ENCODE measurements at regions not wholly inside any gene's neighbourhood (a gene's known extent, or its start where the extent isn't known, plus 50 kb on each side); places are given as distances from the start of the nearest gene placed in this dataset.
"Not testable (repeated sequence)": the region's sequence is repeated elsewhere in the genome, so short reads cannot be mapped to it uniquely, and the experiment has no call there.

DNA sequence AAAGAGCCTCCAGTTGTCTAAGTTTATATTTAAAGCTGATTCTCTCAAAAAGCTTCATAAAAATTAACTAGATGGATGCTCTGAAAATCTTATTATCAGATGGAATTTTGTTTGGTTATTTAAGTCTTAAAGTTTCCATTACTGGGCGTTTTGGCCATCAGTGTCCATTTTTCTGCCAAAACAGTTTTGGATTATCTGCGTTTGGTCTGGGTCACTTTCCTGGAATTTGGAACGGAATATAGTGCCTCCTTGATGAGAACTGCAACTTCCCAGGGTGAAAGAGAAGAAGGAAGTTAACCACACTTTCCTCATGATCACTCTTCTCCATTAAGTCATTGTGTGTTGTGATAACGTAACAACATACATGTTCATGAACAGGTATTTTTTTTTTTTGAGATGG lies 764.9 kb upstream of the AUTS2 start:
- H3K27ac Mint-ChIP-seq (ENCODE audit: unreplicated experiment) = no peak overlapping the region
- no peak overlapping the region for H3K4me3 Mint-ChIP-seq (ENCODE audit: unreplicated experiment)
- H3K27me3 Mint-ChIP-seq (ENCODE audit: unreplicated experiment) = peaks cover 5% of the 10 kb centered on the region
- peaks cover 20% of the 10 kb centered on the region for H3K36me3 Mint-ChIP-seq (ENCODE audit: low read depth, unreplicated experiment)
- no peaks in the 10 kb centered on the region for H3K4me1 Mint-ChIP-seq (ENCODE audit: unreplicated experiment)
- H3K9me3 Mint-ChIP-seq (ENCODE audit: unreplicated experiment) = peaks cover 49% of the 10 kb centered on the region
- no peak for DNase-seq (ENCODE audit: low spot score)
- TF ChIP-seq, protein P1, sequence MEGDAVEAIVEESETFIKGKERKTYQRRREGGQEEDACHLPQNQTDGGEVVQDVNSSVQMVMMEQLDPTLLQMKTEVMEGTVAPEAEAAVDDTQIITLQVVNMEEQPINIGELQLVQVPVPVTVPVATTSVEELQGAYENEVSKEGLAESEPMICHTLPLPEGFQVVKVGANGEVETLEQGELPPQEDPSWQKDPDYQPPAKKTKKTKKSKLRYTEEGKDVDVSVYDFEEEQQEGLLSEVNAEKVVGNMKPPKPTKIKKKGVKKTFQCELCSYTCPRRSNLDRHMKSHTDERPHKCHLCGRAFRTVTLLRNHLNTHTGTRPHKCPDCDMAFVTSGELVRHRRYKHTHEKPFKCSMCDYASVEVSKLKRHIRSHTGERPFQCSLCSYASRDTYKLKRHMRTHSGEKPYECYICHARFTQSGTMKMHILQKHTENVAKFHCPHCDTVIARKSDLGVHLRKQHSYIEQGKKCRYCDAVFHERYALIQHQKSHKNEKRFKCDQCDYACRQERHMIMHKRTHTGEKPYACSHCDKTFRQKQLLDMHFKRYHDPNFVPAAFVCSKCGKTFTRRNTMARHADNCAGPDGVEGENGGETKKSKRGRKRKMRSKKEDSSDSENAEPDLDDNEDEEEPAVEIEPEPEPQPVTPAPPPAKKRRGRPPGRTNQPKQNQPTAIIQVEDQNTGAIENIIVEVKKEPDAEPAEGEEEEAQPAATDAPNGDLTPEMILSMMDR (IDR thresholded peaks at IDR 0.05; ENCODE audit: unreplicated experiment) = no peak

DNA sequence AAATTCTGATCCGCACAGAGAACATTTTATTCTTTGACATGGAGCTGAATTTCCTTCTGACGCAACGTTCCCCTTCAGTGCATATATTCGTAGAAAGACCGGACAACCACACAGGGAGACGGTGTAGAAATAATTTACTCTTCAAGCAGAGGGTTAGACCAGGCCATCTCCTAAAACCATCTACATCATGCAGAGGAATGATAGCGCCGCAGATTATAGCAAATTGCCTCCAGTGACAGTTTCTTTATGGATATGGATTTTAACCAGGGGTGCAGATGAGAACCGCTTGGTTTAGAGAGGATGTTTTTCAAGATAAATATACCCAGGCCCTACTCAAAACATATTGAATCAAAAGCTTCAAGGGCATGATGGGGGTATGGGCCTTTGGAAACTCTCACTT lies 759.3 kb upstream of the AUTS2 start:
- TF ChIP-seq, protein P1 (IDR thresholded peaks at IDR 0.05; ENCODE audit: unreplicated experiment) = no peak

DNA sequence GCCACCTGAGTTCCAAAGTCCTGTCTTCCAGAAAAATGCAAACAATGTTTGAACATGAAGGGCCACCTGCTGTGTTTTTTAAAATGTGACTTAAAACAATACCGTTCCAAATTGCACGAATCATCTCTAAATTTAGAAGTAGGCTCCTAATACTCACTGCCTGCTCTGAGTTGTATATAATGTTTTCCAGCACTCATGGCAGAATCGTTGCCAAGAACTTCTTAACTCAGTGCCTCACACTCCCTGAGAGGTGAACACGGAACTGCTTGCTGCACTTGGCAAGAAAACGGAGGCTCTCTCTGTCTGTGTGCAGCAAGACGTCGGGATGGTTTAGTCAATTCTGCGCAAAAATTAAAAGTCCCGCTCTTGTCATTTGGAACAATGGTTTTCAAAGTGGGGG lies 757.3 kb upstream of the AUTS2 start:
- Mint-ChIP-seq H3K27me3 (ENCODE audit: unreplicated experiment) (peaks cover 11% of the 10 kb centered on the region), H3K27ac (ENCODE audit: unreplicated experiment) (no peak overlapping the region), H3K4me1 (ENCODE audit: unreplicated experiment) (no peaks in the 10 kb centered on the region), H3K4me3 (ENCODE audit: unreplicated experiment) (no peak overlapping the region), H3K9me3 (ENCODE audit: unreplicated experiment) (peaks cover 39% of the 10 kb centered on the region), H3K36me3 (ENCODE audit: low read depth, unreplicated experiment) (peaks cover 20% of the 10 kb centered on the region)
- no peak for DNase-seq (ENCODE audit: low spot score)
- TF ChIP-seq, protein P1 (IDR thresholded peaks at IDR 0.05; ENCODE audit: unreplicated experiment) = no peak

More for the DNA sequence above, 759.3 kb upstream of the AUTS2 start:
- Mint-ChIP-seq H3K36me3 (ENCODE audit: low read depth, unreplicated experiment) (peaks cover 11% of the 10 kb centered on the region), H3K9me3 (ENCODE audit: unreplicated experiment) (peaks cover 43% of the 10 kb centered on the region), H3K27ac (ENCODE audit: unreplicated experiment) (no peak overlapping the region), H3K27me3 (ENCODE audit: unreplicated experiment) (peaks cover 8% of the 10 kb centered on the region), H3K4me3 (ENCODE audit: unreplicated experiment) (no peak overlapping the region), H3K4me1 (ENCODE audit: unreplicated experiment) (no peaks in the 10 kb centered on the region)
- DNase-seq (ENCODE audit: low spot score) = no peak

DNA sequence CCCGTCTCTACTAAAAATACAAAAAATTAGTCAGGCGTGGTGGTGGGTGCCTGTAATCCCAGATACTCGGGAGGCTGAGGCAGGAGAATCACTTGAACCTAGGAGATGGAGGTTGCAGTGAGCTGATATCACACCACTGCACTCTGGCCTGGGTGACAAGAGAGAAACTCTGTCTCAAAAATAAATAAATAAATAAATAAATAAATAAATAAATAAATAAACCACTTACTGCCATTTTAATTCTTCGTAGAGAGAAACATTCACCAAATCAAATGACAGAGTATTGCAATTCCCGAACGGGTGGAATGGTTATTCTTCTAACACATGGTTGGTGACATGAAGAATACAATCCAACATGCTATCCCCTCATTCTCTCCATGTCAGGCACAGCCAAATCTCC lies 754.3 kb upstream of the AUTS2 start:
- H3K4me1 Mint-ChIP-seq (ENCODE audit: unreplicated experiment); DNase-seq (ENCODE audit: low spot score); H3K36me3 Mint-ChIP-seq (ENCODE audit: low read depth, unreplicated experiment); H3K27me3 Mint-ChIP-seq (ENCODE audit: unreplicated experiment); H3K4me3 Mint-ChIP-seq (ENCODE audit: unreplicated experiment); H3K27ac Mint-ChIP-seq (ENCODE audit: unreplicated experiment): not testable (repeated sequence)
- H3K9me3 Mint-ChIP-seq (ENCODE audit: unreplicated experiment) = peaks cover 25% of the 10 kb centered on the region

DNA sequence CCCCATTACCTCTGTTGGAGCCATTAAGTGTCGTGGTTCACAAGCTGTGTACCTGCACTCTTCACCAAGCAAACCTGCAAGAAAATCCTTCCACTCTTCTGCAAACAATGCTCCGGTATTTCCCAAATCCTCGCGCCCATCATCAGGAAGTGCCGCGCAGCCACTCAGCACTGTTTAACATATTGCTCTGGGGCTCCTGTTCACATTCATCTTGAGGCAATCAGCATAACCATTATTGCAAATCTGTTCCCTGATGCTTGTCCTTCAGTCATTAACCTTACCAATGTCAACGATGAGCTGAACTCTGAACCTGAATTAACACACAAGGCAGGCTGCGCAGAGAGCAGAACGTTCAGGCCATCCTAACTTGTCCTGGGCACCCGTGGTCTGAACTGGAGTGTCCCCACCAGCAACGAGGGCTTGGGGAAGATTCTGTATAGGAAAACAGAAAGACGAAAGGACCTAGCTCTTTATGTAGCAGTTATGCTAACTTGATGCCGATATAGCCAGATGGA lies 751.4 kb upstream of the AUTS2 start:
- Mint-ChIP-seq H3K27ac (ENCODE audit: unreplicated experiment) (no peak overlapping the region), H3K36me3 (ENCODE audit: low read depth, unreplicated experiment) (peaks cover 9% of the 10 kb centered on the region), H3K9me3 (ENCODE audit: unreplicated experiment) (peaks cover 21% of the 10 kb centered on the region), H3K4me1 (ENCODE audit: unreplicated experiment) (no peaks in the 10 kb centered on the region), H3K4me3 (ENCODE audit: unreplicated experiment) (no peak overlapping the region), H3K27me3 (ENCODE audit: unreplicated experiment) (peaks cover 9% of the 10 kb centered on the region)
- TF ChIP-seq, protein P1 (IDR thresholded peaks at IDR 0.05; ENCODE audit: unreplicated experiment) = no peak
- no peak for DNase-seq (ENCODE audit: low spot score)
